IMR-90 (cell line): ENCODE measurements at regions not wholly inside any gene's neighbourhood (a gene's known extent, or its start where the extent isn't known, plus 50 kb on each side); places are given as distances from the start of the nearest gene placed in this dataset.

Experiments used
- ATAC-seq: fragments of 200-7000 bp; cut with Tn5 transposase; 2 replicates; pipeline ENCODE4 v1.9.1; 2020; ENCODE audit warnings: low read depth, mild to moderate bottlenecking, moderate library complexity
- BruUV-seq: library from RNA; stranded (reverse); fragments of 400-500 nt; replicated peaks from 2 replicates; lab custom pipeline; 2021; lab: Mats Ljungman, UMichigan
- CTCF ChIA-PET: fragments of 300-600 bp; formaldehyde crosslinking; extraction: SDS; loops from one replicate; lab custom pipeline; 2021; ENCODE audit warnings: antibody characterized with exemption; lab: Yijun Ruan, JAX
- POLR2A ChIA-PET: fragments of 300-600 bp; sonication (Branson Sonifier 250); formaldehyde crosslinking; loops from one replicate; lab custom pipeline; 2022; ENCODE audit warnings: antibody characterized with exemption; ENCODE audit not compliant: unreplicated experiment; lab: Charles Lee
- DNase-seq: peaks from one replicate; pipeline ENCODE4 v3.0.0; 2013
- H2AFZ ChIP-seq: replicated peaks from 2 replicates; pipeline ENCODE3; 2013; ENCODE audit warnings: low read length, mild to moderate bottlenecking; ENCODE audit not compliant: poor library complexity
- H2AK5ac ChIP-seq: 2 replicates; pipeline ENCODE4 v1.6.1; 2013; ENCODE audit warnings: low read depth, low read length, inconsistent platforms
- H2AK9ac ChIP-seq: replicated peaks from 2 replicates; pipeline ENCODE3; 2013; ENCODE audit warnings: mild to moderate bottlenecking, low read depth, low read length, moderate library complexity; ENCODE audit not compliant: poor library complexity
- H2BK120ac ChIP-seq: 2 replicates; pipeline ENCODE4 v1.6.1; 2013; ENCODE audit warnings: low read depth, low read length, inconsistent platforms
- H2BK15ac ChIP-seq: 3 replicates; pipeline ENCODE4 v1.6.1; 2013; ENCODE audit warnings: low read depth, low read length, inconsistent platforms
- H2BK20ac ChIP-seq: 2 replicates; pipeline ENCODE4 v1.6.1; 2013; ENCODE audit warnings: low read depth, mild to moderate bottlenecking, inconsistent platforms, low read length, moderate library complexity
- H2BK5ac ChIP-seq: 2 replicates; pipeline ENCODE4 v1.6.1; 2013; ENCODE audit warnings: mild to moderate bottlenecking, low read depth, low read length, inconsistent platforms; ENCODE audit not compliant: poor library complexity, severe bottlenecking
- H3K14ac ChIP-seq: replicated peaks from 2 replicates; pipeline ENCODE4 v1.6.1; 2013; ENCODE audit warnings: low read depth, low read length, inconsistent platforms
- H3K18ac ChIP-seq: 2 replicates; pipeline ENCODE4 v1.6.1; 2013; ENCODE audit warnings: low read depth, low read length, control low read depth
- H3K23ac ChIP-seq: 2 replicates; pipeline ENCODE4 v1.6.1; 2013; ENCODE audit warnings: low read depth, low read length, inconsistent platforms
- H3K27ac ChIP-seq: 2 replicates; pipeline ENCODE4 v1.5.1; 2013; ENCODE audit warnings: mild to moderate bottlenecking, control low read depth, low read length; ENCODE audit not compliant: insufficient read depth
- H3K27me3 ChIP-seq: 2 replicates; pipeline ENCODE4 v1.6.1; 2013; ENCODE audit warnings: low read length; ENCODE audit not compliant: control insufficient read depth, insufficient read depth
- H3K36me3 ChIP-seq: 2 replicates; pipeline ENCODE4 v1.6.1; 2013; ENCODE audit warnings: low read length, mixed read lengths; ENCODE audit not compliant: control insufficient read depth, insufficient read depth
- H3K4ac ChIP-seq: 2 replicates; pipeline ENCODE4 v1.6.1; 2013; ENCODE audit warnings: low read depth, low read length, inconsistent platforms
- H3K4me1 ChIP-seq: 2 replicates; pipeline ENCODE4 v1.6.1; 2013; ENCODE audit warnings: low read length, mixed read lengths; ENCODE audit not compliant: control insufficient read depth, insufficient read depth
- H3K4me2 ChIP-seq: 2 replicates; pipeline ENCODE4 v1.6.1; 2013; ENCODE audit warnings: low read depth, mild to moderate bottlenecking, control low read depth, low read length, moderate library complexity
- H3K4me3 ChIP-seq: 2 replicates; pipeline ENCODE4 v1.5.1; 2013; ENCODE audit warnings: low read depth, mild to moderate bottlenecking, control low read depth, low read length, moderate library complexity; ENCODE audit not compliant: insufficient read depth
- H3K56ac ChIP-seq: 2 replicates; pipeline ENCODE4 v1.6.1; 2013; ENCODE audit warnings: low read length, inconsistent platforms; ENCODE audit not compliant: insufficient read depth; ENCODE audit errors: extremely low read depth
- H3K79me1 ChIP-seq, 2 experiments: 2 replicates each; pipeline ENCODE4 v1.6.1; 2013; ENCODE audit warnings: low read length in 2 of 2, inconsistent platforms in 1 of 2, low read depth in 1 of 2
- H3K9ac ChIP-seq: 2 replicates; pipeline ENCODE4 v1.6.1; 2013; ENCODE audit warnings: low read depth, low read length, control low read depth
- H3K9me1 ChIP-seq: 2 replicates; pipeline ENCODE4 v1.6.1; 2013; ENCODE audit warnings: low read length, inconsistent platforms; ENCODE audit not compliant: insufficient read depth
- H3K9me3 ChIP-seq: 2 replicates; pipeline ENCODE4 v1.6.1; 2013; ENCODE audit warnings: low read length; ENCODE audit not compliant: control insufficient read depth, insufficient read depth
- H4K20me1 ChIP-seq: 2 replicates; pipeline ENCODE4 v1.6.1; 2013; ENCODE audit warnings: low read length, inconsistent platforms; ENCODE audit not compliant: insufficient read depth
- H4K5ac ChIP-seq: 2 replicates; pipeline ENCODE4 v1.6.1; 2013; ENCODE audit warnings: mild to moderate bottlenecking, low read depth, low read length, control low read depth
- H4K8ac ChIP-seq, 2 experiments: 2 replicates each; pipeline ENCODE4 v1.6.1; 2013; ENCODE audit warnings: low read depth in 2 of 2, low read length in 2 of 2, control low read depth in 1 of 2, inconsistent platforms in 1 of 2
- H4K91ac ChIP-seq: 2 replicates; pipeline ENCODE4 v1.6.1; 2013; ENCODE audit warnings: low read depth, low read length, inconsistent platforms; ENCODE audit not compliant: insufficient read depth
- BHLHE40 ChIP-seq: fragments of 150-350 bp; IDR thresholded peaks from 2 replicates; pipeline ENCODE4 v1.6.1; 2016; ENCODE audit warnings: mild to moderate bottlenecking, low read depth, low read length
- CEBPB ChIP-seq: IDR thresholded peaks from 2 replicates; pipeline ENCODE4 v1.6.1; 2012; ENCODE audit warnings: low read depth, low read length, improper control_type of control experiment
- CHD1 ChIP-seq: IDR thresholded peaks from 2 replicates; pipeline ENCODE4 v1.6.1; 2012; ENCODE audit warnings: low read depth, low read length, improper control_type of control experiment
- ELK1 ChIP-seq: fragments of 150-350 bp; IDR thresholded peaks from 2 replicates; pipeline ENCODE4 v1.6.1; 2016; ENCODE audit warnings: low read depth, mild to moderate bottlenecking, low read length, moderate library complexity, borderline replicate concordance
- FOS ChIP-seq: fragments of 150-350 bp; IDR thresholded peaks from 2 replicates; pipeline ENCODE4 v1.6.1; 2016; ENCODE audit warnings: low read depth, low read length
- MAFK ChIP-seq: IDR thresholded peaks from 2 replicates; pipeline ENCODE4 v1.6.1; 2012; ENCODE audit warnings: low read depth, low read length, improper control_type of control experiment
- MAZ ChIP-seq: IDR thresholded peaks from 2 replicates; pipeline ENCODE4 v1.6.1; 2012; ENCODE audit warnings: low read depth, mild to moderate bottlenecking, low read length, improper control_type of control experiment, moderate library complexity, borderline replicate concordance
- MXI1 ChIP-seq: IDR thresholded peaks from 2 replicates; pipeline ENCODE4 v1.6.1; 2012; ENCODE audit warnings: low read depth, mild to moderate bottlenecking, low read length, moderate library complexity, borderline replicate concordance
- NFE2L2 ChIP-seq: fragments of 150-350 bp; IDR thresholded peaks from 2 replicates; pipeline ENCODE4 v1.6.1; 2016; ENCODE audit warnings: low read depth, mild to moderate bottlenecking, low read length
- POLR2A ChIP-seq: IDR thresholded peaks from 2 replicates; pipeline ENCODE4 v1.6.1; 2012; ENCODE audit warnings: mild to moderate bottlenecking, low read depth, low read length
- RAD21 ChIP-seq: IDR thresholded peaks from 2 replicates; pipeline ENCODE4 v1.6.1; 2012; ENCODE audit warnings: low read length, improper control_type of control experiment
- RCOR1 ChIP-seq: IDR thresholded peaks from 2 replicates; pipeline ENCODE4 v1.6.1; 2012; ENCODE audit warnings: mild to moderate bottlenecking, low read length, improper control_type of control experiment; ENCODE audit not compliant: insufficient replicate concordance
- RFX5 ChIP-seq: IDR thresholded peaks from 2 replicates; pipeline ENCODE4 v1.8.0; 2012; ENCODE audit warnings: low read depth, mild to moderate bottlenecking, low read length, moderate library complexity
- USF2 ChIP-seq: fragments of 150-350 bp; IDR thresholded peaks from 2 replicates; pipeline ENCODE4 v1.6.1; 2017; ENCODE audit warnings: mild to moderate bottlenecking, antibody characterized with exemption, low read length, low read depth
- WGBS, 2 experiments: methylation state at CpG; one replicate each; pipeline versions ENCODE4 v1.1.5 to v1.1.7; 2013; ENCODE audit warnings: missing lambda C conversion rate in 2 of 2; ENCODE audit not compliant: insufficient read length in 1 of 2; ENCODE audit errors: extremely low coverage in 2 of 2; 5-methylcytosine and 5-hydroxymethylcytosine counted together
- dilution Hi-C: fragments of 300-500 bp; cut with HindIII; formaldehyde crosslinking; loops from one replicate; pipeline ENCODE4 v1.14.3; 2018; ENCODE audit warnings: low sequenced_read_pairs; ENCODE audit not compliant: unreplicated experiment
- in situ Hi-C: fragments of 300-500 bp; cut with MboI; formaldehyde crosslinking; loops from 3 replicates; pipeline ENCODE4 v1.14.3; 2019; ENCODE audit warnings: low sequenced_read_pairs, inconsistent platforms, mixed read lengths
- intact Hi-C: fragments of 100-400 bp; cut with micrococcal nuclease; formaldehyde crosslinking; loops from 2 replicates; pipeline ENCODE4 v1.10.0; 2022

GRCh38 chr18:77818328-77818727 is 568.7 kb downstream of the GALR1 start:
- Histone ChIP-seq H3K9me3 (peaks cover 24% of the 10 kb centered on the region), H2AFZ (no peak overlapping the region), H4K20me1 (no peaks in the 10 kb centered on the region), H3K27me3 (no peaks in the 10 kb centered on the region), H3K27ac (no peak overlapping the region), H3K18ac (no peak overlapping the region), H3K4ac (no peak overlapping the region), H3K9ac (no peak overlapping the region), H4K5ac (no peak overlapping the region), H3K79me1 (no peaks in the 10 kb centered on the region), H3K14ac (no peak overlapping the region), H3K36me3 (no peaks in the 10 kb centered on the region), H2BK5ac (no peak overlapping the region), H2AK5ac (no peak overlapping the region), H2BK20ac (no peak overlapping the region), H4K8ac (no peak overlapping the region), H3K4me1 (no peaks in the 10 kb centered on the region), H3K4me2 (no peak overlapping the region), H2BK120ac (no peak overlapping the region), H3K9me1 (no peaks in the 10 kb centered on the region), H4K91ac (no peak overlapping the region), H3K56ac (no peak overlapping the region), H3K4me3 (no peak overlapping the region), H2BK15ac (no peak overlapping the region), H3K23ac (no peak overlapping the region), H2AK9ac (no peak overlapping the region)
- DNase-seq (no peak), ATAC-seq (no peak)
- POLR2A ChIA-PET = no interaction called here
- in situ Hi-C loops = no loop called here
- intact Hi-C loops = no loop called here
- dilution Hi-C loops = no loop called here
- no CpG with 5 or more reads among the region's 1 CpG for WGBS, 2 experiments
- CTCF ChIA-PET = no interaction called here
- BruUV-seq = no TSS peak
- TF ChIP-seq FOS (no peak), MAFK (no peak), NFE2L2 (no peak), RFX5 (no peak), BHLHE40 (no peak), RAD21 (no peak), POLR2A (no peak), MAZ (no peak), CEBPB (no peak), MXI1 (no peak), USF2 (no peak), RCOR1 (no peak), CHD1 (no peak), ELK1 (no peak)
